ENCODE measurements at regions not wholly inside any gene's neighbourhood (a gene's known extent, or its start where the extent isn't known, plus 50 kb on each side); places are given as distances from the start of the nearest gene placed in this dataset.
"Not testable (repeated sequence)": the region's sequence is repeated elsewhere in the genome, so short reads cannot be mapped to it uniquely, and the experiment has no call there.

DNA sequence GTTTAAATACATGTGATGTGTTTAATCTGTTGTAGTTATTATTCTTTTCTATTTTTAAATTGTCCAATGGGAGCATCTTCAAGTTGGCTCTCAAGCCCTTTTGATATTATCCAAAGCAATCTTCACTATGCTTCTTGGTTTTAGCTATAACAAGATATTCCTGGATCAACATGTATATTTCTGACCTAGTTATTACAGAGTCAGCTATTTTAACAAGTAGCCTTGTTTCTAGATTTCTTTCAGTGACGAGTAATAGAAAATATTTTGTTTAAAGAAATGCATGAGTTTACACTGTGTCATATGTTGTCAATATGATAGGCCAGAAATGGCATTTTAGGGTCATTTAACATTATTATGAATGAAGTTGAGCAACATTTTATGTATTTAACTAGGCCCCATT is 421.8 kb upstream of the MAP2 start:
- ATAC-seq (no peak), DNase-seq (no peak)
- TF ChIP-seq, protein P1, sequence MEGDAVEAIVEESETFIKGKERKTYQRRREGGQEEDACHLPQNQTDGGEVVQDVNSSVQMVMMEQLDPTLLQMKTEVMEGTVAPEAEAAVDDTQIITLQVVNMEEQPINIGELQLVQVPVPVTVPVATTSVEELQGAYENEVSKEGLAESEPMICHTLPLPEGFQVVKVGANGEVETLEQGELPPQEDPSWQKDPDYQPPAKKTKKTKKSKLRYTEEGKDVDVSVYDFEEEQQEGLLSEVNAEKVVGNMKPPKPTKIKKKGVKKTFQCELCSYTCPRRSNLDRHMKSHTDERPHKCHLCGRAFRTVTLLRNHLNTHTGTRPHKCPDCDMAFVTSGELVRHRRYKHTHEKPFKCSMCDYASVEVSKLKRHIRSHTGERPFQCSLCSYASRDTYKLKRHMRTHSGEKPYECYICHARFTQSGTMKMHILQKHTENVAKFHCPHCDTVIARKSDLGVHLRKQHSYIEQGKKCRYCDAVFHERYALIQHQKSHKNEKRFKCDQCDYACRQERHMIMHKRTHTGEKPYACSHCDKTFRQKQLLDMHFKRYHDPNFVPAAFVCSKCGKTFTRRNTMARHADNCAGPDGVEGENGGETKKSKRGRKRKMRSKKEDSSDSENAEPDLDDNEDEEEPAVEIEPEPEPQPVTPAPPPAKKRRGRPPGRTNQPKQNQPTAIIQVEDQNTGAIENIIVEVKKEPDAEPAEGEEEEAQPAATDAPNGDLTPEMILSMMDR (conservative IDR thresholded peaks at IDR 0.05; ENCODE audit: low read depth, low read length) = no peak
- TF ChIP-seq EZH2 (IDR thresholded peaks at IDR 0.05; ENCODE audit: low read length, unreplicated experiment) (no peak), EZH2phosphoT487 (IDR thresholded peaks at IDR 0.05; ENCODE audit: borderline replicate concordance, low read length) (no peak)
- Histone ChIP-seq H3K9me3 (ENCODE audit: low read length) (peaks cover 8% of the 10 kb centered on the region), H3K4me2 (ENCODE audit: low read length) (no peak overlapping the region), H3K27ac (ENCODE audit: low read length) (no peak overlapping the region), H3K9ac (ENCODE audit: low read length) (no peak overlapping the region), H3K36me3 (ENCODE audit: low read depth, low read length) (no peaks in the 10 kb centered on the region), H3K9me2 (replicated peaks; ENCODE audit: low read length) (no peaks in the 10 kb centered on the region), H3K4me1 (ENCODE audit: insufficient read depth, low read length) (no peaks in the 10 kb centered on the region), H4K20me1 (ENCODE audit: low read length) (no peaks in the 10 kb centered on the region), H3K27me3 (ENCODE audit: low read length) (no peaks in the 10 kb centered on the region), H2AFZ (ENCODE audit: low read length) (no peak overlapping the region), H3K79me2 (ENCODE audit: low read length) (no peaks in the 10 kb centered on the region), H3K4me3 (ENCODE audit: low read length) (no peak overlapping the region), H3F3A (ENCODE audit: low read length, unreplicated experiment) (no peaks in the 10 kb centered on the region)
- CTCF ChIA-PET = no interaction called here
- no TSS peak for BruUV-seq (replicated peaks)
- POLR2A ChIA-PET (ENCODE audit: unreplicated experiment) = no interaction called here
- intact Hi-C loops (cut with micrococcal nuclease) = no loop called here

DNA sequence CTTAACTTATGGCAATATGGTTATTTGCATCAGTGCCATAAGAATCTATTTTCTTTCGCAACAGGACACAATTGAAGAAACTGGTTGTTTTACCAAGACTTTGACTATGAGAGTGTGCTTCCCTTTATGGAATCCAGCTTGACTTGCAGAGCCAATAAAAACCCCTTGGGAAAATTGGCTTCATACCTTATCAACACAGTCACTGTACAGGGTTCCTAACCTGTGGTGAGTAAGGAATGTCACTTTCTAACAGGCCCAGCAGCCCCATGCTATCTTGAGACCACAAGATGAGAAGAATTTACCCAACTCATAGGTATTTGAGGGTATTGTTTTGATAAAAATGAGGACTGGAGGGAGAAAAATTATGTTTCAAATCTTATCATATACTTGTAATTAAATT is 418.5 kb upstream of the MAP2 start:
- no peaks in the 10 kb centered on the region for H3F3A ChIP-seq (ENCODE audit: low read length, unreplicated experiment)
- no TSS peak for BruUV-seq (replicated peaks)
- ATAC-seq = no peak
- no peak overlapping the region for H2AFZ ChIP-seq (ENCODE audit: low read length)
- no peaks in the 10 kb centered on the region for H3K36me3 ChIP-seq (ENCODE audit: low read depth, low read length)
- no peaks in the 10 kb centered on the region for H3K79me2 ChIP-seq (ENCODE audit: low read length)
- no peak overlapping the region for H3K4me2 ChIP-seq (ENCODE audit: low read length)
- no peak for TF ChIP-seq EZH2 (IDR thresholded peaks at IDR 0.05; ENCODE audit: low read length, unreplicated experiment)
- TF ChIP-seq, protein P1 (conservative IDR thresholded peaks at IDR 0.05; ENCODE audit: low read depth, low read length) = no peak
- no peak for TF ChIP-seq EZH2phosphoT487 (IDR thresholded peaks at IDR 0.05; ENCODE audit: borderline replicate concordance, low read length)
- DNase-seq = no peak
- H3K9me3 ChIP-seq (ENCODE audit: low read length) = peaks cover 8% of the 10 kb centered on the region
- H3K9me2 ChIP-seq (replicated peaks; ENCODE audit: low read length) = no peaks in the 10 kb centered on the region
- intact Hi-C loops (cut with micrococcal nuclease) = no loop called here
- no peaks in the 10 kb centered on the region for H3K4me1 ChIP-seq (ENCODE audit: insufficient read depth, low read length)
- ChIA-PET CTCF (no interaction called here), POLR2A (ENCODE audit: unreplicated experiment) (no interaction called here)
- H3K27me3 ChIP-seq (ENCODE audit: low read length) = no peaks in the 10 kb centered on the region
- H3K4me3 ChIP-seq (ENCODE audit: low read length) = no peak overlapping the region
- H3K27ac ChIP-seq (ENCODE audit: low read length) = no peak overlapping the region
- no peak overlapping the region for H3K9ac ChIP-seq (ENCODE audit: low read length)
- H4K20me1 ChIP-seq (ENCODE audit: low read length) = no peaks in the 10 kb centered on the region

DNA sequence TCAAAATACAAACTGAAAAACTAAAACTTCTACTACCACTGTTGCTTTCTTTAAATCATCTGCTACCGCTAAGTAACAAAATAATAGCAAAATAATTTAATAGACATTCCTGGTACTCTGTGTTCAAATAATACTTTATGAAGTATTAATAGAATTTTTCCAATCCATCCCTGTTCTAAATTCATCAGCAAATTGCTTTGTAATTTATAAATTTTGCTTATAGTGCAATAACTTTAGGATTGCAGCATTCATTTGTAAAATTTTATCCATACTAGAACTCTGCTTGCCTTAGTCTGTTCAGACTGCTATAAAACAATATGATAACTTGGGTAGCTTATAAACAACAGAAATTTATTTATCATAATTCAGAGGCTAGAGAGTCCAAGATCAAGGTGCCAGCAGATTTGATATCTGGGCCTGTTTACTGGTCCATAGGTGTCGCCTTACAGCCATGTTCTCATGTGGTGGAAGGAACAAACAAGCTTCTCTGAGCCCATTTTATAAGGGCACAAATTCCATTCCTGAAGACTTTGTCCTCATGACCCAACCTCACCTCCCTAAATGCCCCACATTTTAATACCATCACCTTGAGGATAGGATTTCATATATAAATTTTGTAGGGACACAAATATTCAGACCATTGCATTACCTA is 415.1 kb upstream of the MAP2 start:
- POLR2A ChIA-PET (ENCODE audit: unreplicated experiment) = no interaction called here
- Histone ChIP-seq H3K27me3 (ENCODE audit: low read length) (no peaks in the 10 kb centered on the region), H3K4me3 (ENCODE audit: low read length) (no peak overlapping the region), H3K36me3 (ENCODE audit: low read depth, low read length) (no peaks in the 10 kb centered on the region), H3K27ac (ENCODE audit: low read length) (no peak overlapping the region), H3K9me2 (replicated peaks; ENCODE audit: low read length) (no peaks in the 10 kb centered on the region), H3K4me1 (ENCODE audit: insufficient read depth, low read length) (no peaks in the 10 kb centered on the region), H3K9ac (ENCODE audit: low read length) (no peak overlapping the region), H3K79me2 (ENCODE audit: low read length) (no peaks in the 10 kb centered on the region), H2AFZ (ENCODE audit: low read length) (no peak overlapping the region), H3F3A (ENCODE audit: low read length, unreplicated experiment) (no peaks in the 10 kb centered on the region), H3K4me2 (ENCODE audit: low read length) (no peak overlapping the region), H4K20me1 (ENCODE audit: low read length) (no peaks in the 10 kb centered on the region), H3K9me3 (ENCODE audit: low read length) (peaks cover 4% of the 10 kb centered on the region; the same call in 1 of the 2 replicates)
- CTCF ChIA-PET = no interaction called here
- DNase-seq (no peak), ATAC-seq (no peak)
- BruUV-seq (replicated peaks) = no TSS peak
- intact Hi-C loops (cut with micrococcal nuclease) = no loop called here
- TF ChIP-seq EZH2phosphoT487 (IDR thresholded peaks at IDR 0.05; ENCODE audit: borderline replicate concordance, low read length) = no peak
- TF ChIP-seq, protein P1 (conservative IDR thresholded peaks at IDR 0.05; ENCODE audit: low read depth, low read length) = no peak
- TF ChIP-seq EZH2 (IDR thresholded peaks at IDR 0.05; ENCODE audit: low read length, unreplicated experiment) = no peak

DNA sequence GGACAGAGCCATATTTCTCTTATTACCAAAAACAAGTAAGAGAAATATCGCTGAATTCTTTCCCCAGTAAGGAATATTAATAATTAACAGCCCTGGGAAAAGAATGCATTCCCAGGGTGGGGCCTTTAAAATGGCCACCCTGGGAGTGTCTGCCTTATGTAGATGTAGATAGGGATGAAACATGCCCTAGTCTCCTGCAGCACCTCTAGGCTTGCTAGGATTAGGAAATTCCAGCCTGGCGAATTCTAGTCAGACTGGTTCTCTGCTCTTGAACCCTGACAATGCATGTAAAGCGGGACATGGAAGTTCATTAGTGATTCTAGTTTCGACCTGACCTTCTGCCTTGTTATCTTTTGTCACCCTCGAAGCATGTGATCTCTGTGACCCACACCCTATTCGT is 405.2 kb upstream of the MAP2 start:
- not testable (repeated sequence) for BruUV-seq (replicated peaks); H3K4me2 ChIP-seq (ENCODE audit: low read length); DNase-seq

More for the DNA sequence above, 405.2 kb upstream of the MAP2 start:
- H3K4me1 ChIP-seq (ENCODE audit: insufficient read depth, low read length); H3K4me3 ChIP-seq (ENCODE audit: low read length); H3K27ac ChIP-seq (ENCODE audit: low read length); H3K36me3 ChIP-seq (ENCODE audit: low read depth, low read length); H3K9me2 ChIP-seq (replicated peaks; ENCODE audit: low read length); H3K27me3 ChIP-seq (ENCODE audit: low read length); CTCF ChIA-PET; POLR2A ChIA-PET (ENCODE audit: unreplicated experiment); H4K20me1 ChIP-seq (ENCODE audit: low read length); H3K9ac ChIP-seq (ENCODE audit: low read length); H2AFZ ChIP-seq (ENCODE audit: low read length); H3F3A ChIP-seq (ENCODE audit: low read length, unreplicated experiment); H3K79me2 ChIP-seq (ENCODE audit: low read length); intact Hi-C loops (cut with micrococcal nuclease); H3K9me3 ChIP-seq (ENCODE audit: low read length); ATAC-seq: not testable (repeated sequence)

Data from PC-3 (cell line).